ENCODE measurements at regions not wholly inside any gene's neighbourhood (a gene's known extent, or its start where the extent isn't known, plus 50 kb on each side); places are given as distances from the start of the nearest gene placed in this dataset.

GRCh38 chr2:226589043-226589442, 210.6 kb downstream of the IRS1 start:
- H3K9me3 ChIP-seq (ENCODE audit: low read length) = no peaks in the 10 kb centered on the region

GRCh38 chr2:226585130-226585561, 214.5 kb downstream of the IRS1 start:
- H3K4me3 ChIP-seq (ENCODE audit: low read depth, low read length, poor library complexity, severe bottlenecking) = no peak overlapping the region
- no peak overlapping the region for H3K27ac ChIP-seq (ENCODE audit: low read depth, low read length, poor library complexity, severe bottlenecking)
- no peaks in the 10 kb centered on the region for H3K4me1 ChIP-seq (ENCODE audit: insufficient read depth, low read length, severe bottlenecking)
- no peaks in the 10 kb centered on the region for H3F3A ChIP-seq (ENCODE audit: insufficient read depth, low read length)
- H3K9me2 ChIP-seq (ENCODE audit: low read depth, low read length) = no peaks in the 10 kb centered on the region
- TF ChIP-seq EZH2 (IDR thresholded peaks at IDR 0.05; ENCODE audit: borderline replicate concordance, low read length) = no peak
- no peak for TF ChIP-seq CTCF (IDR thresholded peaks at IDR 0.05; ENCODE audit: low read length)
- H3K27me3 ChIP-seq (ENCODE audit: insufficient read depth, low read length) = no peaks in the 10 kb centered on the region
- H3K4me2 ChIP-seq (ENCODE audit: low read length) = no peak overlapping the region
- no peaks in the 10 kb centered on the region for H3K36me3 ChIP-seq (ENCODE audit: insufficient read depth, low read length)
- H3K9ac ChIP-seq (ENCODE audit: low read length) = no peak overlapping the region
- no peak overlapping the region for H2AFZ ChIP-seq (ENCODE audit: low read length)
- H3K79me2 ChIP-seq (ENCODE audit: insufficient read depth, low read length) = no peaks in the 10 kb centered on the region
- H3K9me3 ChIP-seq (ENCODE audit: low read length) = no peaks in the 10 kb centered on the region
- no peaks in the 10 kb centered on the region for H4K20me1 ChIP-seq (ENCODE audit: insufficient read depth, low read length)

More at GRCh38 chr2:226589043-226589442, 210.6 kb downstream of the IRS1 start:
- no peak overlapping the region for H2AFZ ChIP-seq (ENCODE audit: low read length)
- H3F3A ChIP-seq (ENCODE audit: insufficient read depth, low read length) = no peaks in the 10 kb centered on the region
- no peaks in the 10 kb centered on the region for H3K79me2 ChIP-seq (ENCODE audit: insufficient read depth, low read length)
- H3K27ac ChIP-seq (ENCODE audit: low read depth, low read length, poor library complexity, severe bottlenecking) = no peak overlapping the region
- H3K4me1 ChIP-seq (ENCODE audit: insufficient read depth, low read length, severe bottlenecking) = no peaks in the 10 kb centered on the region
- no peak overlapping the region for H3K4me2 ChIP-seq (ENCODE audit: low read length)
- no peak overlapping the region for H3K9ac ChIP-seq (ENCODE audit: low read length)
- TF ChIP-seq CTCF (IDR thresholded peaks at IDR 0.05; ENCODE audit: low read length) = no peak
- no peak for TF ChIP-seq EZH2 (IDR thresholded peaks at IDR 0.05; ENCODE audit: borderline replicate concordance, low read length)
- H3K36me3 ChIP-seq (ENCODE audit: insufficient read depth, low read length) = no peaks in the 10 kb centered on the region
- no peak overlapping the region for H3K4me3 ChIP-seq (ENCODE audit: low read depth, low read length, poor library complexity, severe bottlenecking)
- no peaks in the 10 kb centered on the region for H3K27me3 ChIP-seq (ENCODE audit: insufficient read depth, low read length)
- no peaks in the 10 kb centered on the region for H3K9me2 ChIP-seq (ENCODE audit: low read depth, low read length)
- H4K20me1 ChIP-seq (ENCODE audit: insufficient read depth, low read length) = no peaks in the 10 kb centered on the region

- no peak for TF ChIP-seq CTCF (IDR thresholded peaks at IDR 0.05; ENCODE audit: low read length)
- TF ChIP-seq EZH2 (IDR thresholded peaks at IDR 0.05; ENCODE audit: borderline replicate concordance, low read length) = no peak
- H3K4me2 ChIP-seq (ENCODE audit: low read length) = no peak overlapping the region
- H3K4me3 ChIP-seq (ENCODE audit: low read depth, low read length, poor library complexity, severe bottlenecking) = no peak overlapping the region
- H3K36me3 ChIP-seq (ENCODE audit: insufficient read depth, low read length) = no peaks in the 10 kb centered on the region
- no peak overlapping the region for H3K27ac ChIP-seq (ENCODE audit: low read depth, low read length, poor library complexity, severe bottlenecking)
- no peak overlapping the region for H3K9ac ChIP-seq (ENCODE audit: low read length)
- H3K27me3 ChIP-seq (ENCODE audit: insufficient read depth, low read length) = no peaks in the 10 kb centered on the region
- no peaks in the 10 kb centered on the region for H4K20me1 ChIP-seq (ENCODE audit: insufficient read depth, low read length)
- H3K4me1 ChIP-seq (ENCODE audit: insufficient read depth, low read length, severe bottlenecking) = no peaks in the 10 kb centered on the region
- no peaks in the 10 kb centered on the region for H3F3A ChIP-seq (ENCODE audit: insufficient read depth, low read length)
- no peaks in the 10 kb centered on the region for H3K9me3 ChIP-seq (ENCODE audit: low read length)
- H3K79me2 ChIP-seq (ENCODE audit: insufficient read depth, low read length) = no peaks in the 10 kb centered on the region
- no peak overlapping the region for H2AFZ ChIP-seq (ENCODE audit: low read length)
- no peaks in the 10 kb centered on the region for H3K9me2 ChIP-seq (ENCODE audit: low read depth, low read length)
Measured at GRCh38 chr2:226584518-226585055, 215.0 kb downstream of the IRS1 start.

All from OCI-LY1 (cell line).